Osteoblast (primary cell): ENCODE measurements at regions not wholly inside any gene's neighbourhood (a gene's known extent, or its start where the extent isn't known, plus 50 kb on each side); places are given as distances from the start of the nearest gene placed in this dataset.

Source experiments
- DNase-seq: peaks from one replicate; pipeline ENCODE4 v3.0.0; 2011; ENCODE audit warnings: low spot score, mixed read lengths; ENCODE audit not compliant: insufficient read length; ENCODE audit errors: missing footprints
- H2AFZ ChIP-seq: 2 replicates; pipeline ENCODE4 v1.6.0; 2011; ENCODE audit warnings: mild to moderate bottlenecking, low read length
- H3K27ac ChIP-seq: 2 replicates; pipeline ENCODE4 v1.5.1; 2011; ENCODE audit warnings: mild to moderate bottlenecking, low read depth, low read length, moderate library complexity
- H3K27me3 ChIP-seq: 2 replicates; pipeline ENCODE4 v1.6.0; 2012; ENCODE audit warnings: mild to moderate bottlenecking, control low read depth, inconsistent platforms, low read length, moderate library complexity; ENCODE audit not compliant: insufficient read depth
- H3K36me3 ChIP-seq: 2 replicates; pipeline ENCODE4 v1.5.1; 2011; ENCODE audit warnings: mild to moderate bottlenecking, low read length, control low read depth, moderate library complexity; ENCODE audit not compliant: insufficient read depth
- H3K4me1 ChIP-seq: 2 replicates; pipeline ENCODE4 v1.5.1; 2011; ENCODE audit warnings: mild to moderate bottlenecking, low read length, control low read depth, moderate library complexity; ENCODE audit not compliant: insufficient read depth
- H3K4me2 ChIP-seq: 2 replicates; pipeline ENCODE4 v1.6.0; 2011; ENCODE audit warnings: mild to moderate bottlenecking, low read length; ENCODE audit not compliant: insufficient read depth
- H3K4me3 ChIP-seq: fragments of 200-600 bp; sonication (generic); 3 replicates; pipeline ENCODE4 v1.5.1; 2012; ENCODE audit warnings: mild to moderate bottlenecking, low read length, inconsistent platforms; ENCODE audit not compliant: insufficient read depth
- H3K79me2 ChIP-seq: 2 replicates; pipeline ENCODE4 v1.6.0; 2012; ENCODE audit warnings: mild to moderate bottlenecking, low read length, control low read depth, inconsistent platforms; ENCODE audit not compliant: insufficient read depth
- H3K9me3 ChIP-seq: 2 replicates; pipeline ENCODE4 v1.5.1; 2011; ENCODE audit warnings: low read depth, low read length, control low read depth
- H4K20me1 ChIP-seq: 2 replicates; pipeline ENCODE4 v1.6.0; 2012; ENCODE audit warnings: mild to moderate bottlenecking, low read length, control low read depth; ENCODE audit not compliant: insufficient read depth
- CTCF ChIP-seq: IDR thresholded peaks from 2 replicates; pipeline ENCODE4 v1.5.1; 2011; ENCODE audit warnings: mild to moderate bottlenecking, low read depth, low read length, moderate library complexity; ENCODE audit errors: extremely low read depth

- no peak for TF ChIP-seq CTCF
- Histone ChIP-seq H3K27me3 (no peaks in the 10 kb centered on the region), H3K4me2 (peak overlapping the region; percentile 64), H4K20me1 (no peaks in the 10 kb centered on the region), H3K9me3 (no peaks in the 10 kb centered on the region), H3K36me3 (no peaks in the 10 kb centered on the region), H2AFZ (no peak overlapping the region), H3K79me2 (no peaks in the 10 kb centered on the region), H3K4me1 (no peaks in the 10 kb centered on the region), H3K4me3 (no peak overlapping the region), H3K27ac (peak overlapping the region; percentile 42)
- DNase-seq = no peak
Measured at GRCh38 chr15:95325763-95326404, 1004.6 kb upstream of the NR2F2 start.

DNA sequence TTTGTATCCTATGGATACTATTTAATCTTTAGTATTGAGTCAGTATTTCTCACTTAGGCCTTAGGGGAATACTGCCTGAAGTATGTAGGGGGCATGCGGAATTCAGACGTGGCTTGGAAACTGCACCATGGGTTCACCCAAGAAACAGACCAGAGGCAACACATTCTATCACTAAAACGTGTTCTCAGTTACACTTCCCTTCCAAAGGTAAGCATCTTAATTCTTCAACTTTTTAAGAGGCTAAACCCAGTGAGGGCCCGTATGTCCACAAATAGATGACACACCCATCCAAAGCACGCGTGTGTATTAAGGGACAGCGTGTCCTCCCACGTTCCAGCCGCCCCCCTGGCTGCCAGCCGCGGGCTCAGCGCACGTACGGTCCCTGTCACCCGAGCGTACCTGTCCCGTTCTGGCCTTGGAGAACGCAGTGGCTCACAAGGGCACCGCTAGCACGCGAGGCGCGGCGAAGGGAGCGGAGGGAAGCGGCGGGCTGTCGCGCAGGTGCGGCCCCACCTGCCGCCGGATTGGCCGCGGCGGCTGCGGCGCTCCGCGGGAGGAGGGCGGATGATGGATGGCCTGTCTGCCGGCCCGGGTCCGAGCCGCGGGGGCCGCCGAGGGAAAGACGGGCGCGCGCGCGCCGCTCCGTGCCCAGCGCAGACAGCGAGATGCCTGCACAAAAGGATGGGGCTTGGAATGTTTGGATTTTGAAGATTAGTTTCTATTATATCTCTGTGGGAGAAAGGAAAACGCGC is 1003.9 kb upstream of the NR2F2 start:
- H3K4me2 ChIP-seq = peak overlapping the region; percentile 64
- H4K20me1 ChIP-seq = no peaks in the 10 kb centered on the region
- H2AFZ ChIP-seq = no peak overlapping the region
- no peaks in the 10 kb centered on the region for H3K79me2 ChIP-seq
- DNase-seq = peak; percentile 66
- peak overlapping the region; percentile 52 for H3K4me3 ChIP-seq
- no peaks in the 10 kb centered on the region for H3K36me3 ChIP-seq
- H3K9me3 ChIP-seq = no peaks in the 10 kb centered on the region
- no peaks in the 10 kb centered on the region for H3K4me1 ChIP-seq
- H3K27ac ChIP-seq = no peak overlapping the region
- TF ChIP-seq CTCF = no peak
- H3K27me3 ChIP-seq = no peaks in the 10 kb centered on the region

GRCh38 chr15:95327183-95327525 is 1003.3 kb upstream of the NR2F2 start:
- peak overlapping the region; percentile 52 for H3K4me3 ChIP-seq
- no peak for DNase-seq
- no peaks in the 10 kb centered on the region for H3K79me2 ChIP-seq
- TF ChIP-seq CTCF = no peak
- no peak overlapping the region for H2AFZ ChIP-seq
- no peaks in the 10 kb centered on the region for H4K20me1 ChIP-seq
- H3K27me3 ChIP-seq = no peaks in the 10 kb centered on the region
- H3K27ac ChIP-seq = no peak overlapping the region
- no peaks in the 10 kb centered on the region for H3K9me3 ChIP-seq
- H3K4me1 ChIP-seq = no peaks in the 10 kb centered on the region
- H3K36me3 ChIP-seq = no peaks in the 10 kb centered on the region
- peak overlapping the region; percentile 64 for H3K4me2 ChIP-seq

DNA sequence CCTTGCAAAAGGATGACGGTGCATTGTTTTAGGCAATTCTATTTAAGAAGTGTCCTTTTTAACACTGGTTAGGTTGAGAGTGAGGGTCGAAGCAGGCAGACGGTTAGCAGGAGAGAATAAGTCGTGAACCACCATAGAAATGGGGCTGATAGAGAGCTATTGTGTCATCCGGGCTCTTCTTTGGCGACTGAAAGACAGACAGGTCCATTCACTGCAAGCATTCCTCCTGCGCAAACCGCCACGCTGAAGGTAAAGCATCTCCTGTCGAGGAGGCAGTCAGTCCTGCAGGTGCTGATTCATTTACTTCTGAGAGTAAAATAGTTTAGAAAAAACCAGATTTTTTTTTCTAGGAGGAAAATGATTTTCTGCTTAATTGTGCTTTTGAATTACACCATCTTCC is 1002.8 kb upstream of the NR2F2 start:
- no peaks in the 10 kb centered on the region for H3K36me3 ChIP-seq
- no peak overlapping the region for H3K27ac ChIP-seq
- H3K79me2 ChIP-seq = no peaks in the 10 kb centered on the region
- H3K4me1 ChIP-seq = no peaks in the 10 kb centered on the region
- no peaks in the 10 kb centered on the region for H4K20me1 ChIP-seq
- H3K4me2 ChIP-seq = no peak overlapping the region
- H3K9me3 ChIP-seq = no peaks in the 10 kb centered on the region
- no peaks in the 10 kb centered on the region for H3K27me3 ChIP-seq
- no peak overlapping the region for H2AFZ ChIP-seq
- no peak overlapping the region for H3K4me3 ChIP-seq
- no peak for TF ChIP-seq CTCF
- DNase-seq = peak; percentile 48
